ENCODE measurements at regions not wholly inside any gene's neighbourhood (a gene's known extent, or its start where the extent isn't known, plus 50 kb on each side); places are given as distances from the start of the nearest gene placed in this dataset.

- in situ Hi-C loops (cut with MboI; ENCODE audit: low sequenced_read_pairs, unreplicated experiment): no loop called here
- no peak for DNase-seq (ENCODE audit: low spot score)
- TF ChIP-seq, protein P1, sequence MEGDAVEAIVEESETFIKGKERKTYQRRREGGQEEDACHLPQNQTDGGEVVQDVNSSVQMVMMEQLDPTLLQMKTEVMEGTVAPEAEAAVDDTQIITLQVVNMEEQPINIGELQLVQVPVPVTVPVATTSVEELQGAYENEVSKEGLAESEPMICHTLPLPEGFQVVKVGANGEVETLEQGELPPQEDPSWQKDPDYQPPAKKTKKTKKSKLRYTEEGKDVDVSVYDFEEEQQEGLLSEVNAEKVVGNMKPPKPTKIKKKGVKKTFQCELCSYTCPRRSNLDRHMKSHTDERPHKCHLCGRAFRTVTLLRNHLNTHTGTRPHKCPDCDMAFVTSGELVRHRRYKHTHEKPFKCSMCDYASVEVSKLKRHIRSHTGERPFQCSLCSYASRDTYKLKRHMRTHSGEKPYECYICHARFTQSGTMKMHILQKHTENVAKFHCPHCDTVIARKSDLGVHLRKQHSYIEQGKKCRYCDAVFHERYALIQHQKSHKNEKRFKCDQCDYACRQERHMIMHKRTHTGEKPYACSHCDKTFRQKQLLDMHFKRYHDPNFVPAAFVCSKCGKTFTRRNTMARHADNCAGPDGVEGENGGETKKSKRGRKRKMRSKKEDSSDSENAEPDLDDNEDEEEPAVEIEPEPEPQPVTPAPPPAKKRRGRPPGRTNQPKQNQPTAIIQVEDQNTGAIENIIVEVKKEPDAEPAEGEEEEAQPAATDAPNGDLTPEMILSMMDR (IDR thresholded peaks at IDR 0.05; ENCODE audit: borderline replicate concordance, control extremely low read depth, extremely low read depth, insufficient read depth, missing control alignments): no peak
Observed at GRCh38 chr5:6914347-6914746, 201.1 kb downstream of the TENT4A start.

DNA sequence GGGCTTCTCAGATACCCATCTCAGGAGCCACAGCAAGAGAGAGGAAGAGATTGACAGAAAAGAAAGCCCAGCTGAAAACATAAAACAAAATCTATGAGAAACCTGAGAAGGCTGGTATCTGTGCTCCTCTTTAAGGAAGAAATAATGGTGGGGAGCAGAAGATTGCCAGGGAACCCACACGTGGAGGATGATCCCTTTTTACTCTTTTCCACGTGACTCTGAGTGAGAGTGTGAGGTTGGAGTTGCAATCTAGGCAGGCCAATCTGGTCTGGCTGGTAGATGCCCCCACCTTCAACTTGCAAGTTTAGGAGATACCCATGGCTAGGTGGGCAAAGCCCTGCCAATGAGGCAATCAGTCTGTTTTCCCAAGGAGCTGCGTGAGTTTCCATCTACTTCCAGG lies 202.3 kb downstream of the TENT4A start:
- TF ChIP-seq, protein P1 (IDR thresholded peaks at IDR 0.05; ENCODE audit: borderline replicate concordance, control extremely low read depth, extremely low read depth, insufficient read depth, missing control alignments): no peak
- in situ Hi-C loops (cut with MboI; ENCODE audit: low sequenced_read_pairs, unreplicated experiment): no loop called here
- DNase-seq (ENCODE audit: low spot score): no peak

- TF ChIP-seq, protein P1 (IDR thresholded peaks at IDR 0.05; ENCODE audit: borderline replicate concordance, control extremely low read depth, extremely low read depth, insufficient read depth, missing control alignments): no peak
- in situ Hi-C loops (cut with MboI; ENCODE audit: low sequenced_read_pairs, unreplicated experiment): no loop called here
- DNase-seq (ENCODE audit: low spot score): no peak
Observed at GRCh38 chr5:6918255-6918654, 205.0 kb downstream of the TENT4A start.

GRCh38 chr5:6920628-6921256 lies 207.5 kb downstream of the TENT4A start:
- in situ Hi-C loops (cut with MboI; ENCODE audit: low sequenced_read_pairs, unreplicated experiment): no loop called here
- no peak for DNase-seq (ENCODE audit: low spot score)
- TF ChIP-seq, protein P1 (IDR thresholded peaks at IDR 0.05; ENCODE audit: borderline replicate concordance, control extremely low read depth, extremely low read depth, insufficient read depth, missing control alignments): no peak

DNA sequence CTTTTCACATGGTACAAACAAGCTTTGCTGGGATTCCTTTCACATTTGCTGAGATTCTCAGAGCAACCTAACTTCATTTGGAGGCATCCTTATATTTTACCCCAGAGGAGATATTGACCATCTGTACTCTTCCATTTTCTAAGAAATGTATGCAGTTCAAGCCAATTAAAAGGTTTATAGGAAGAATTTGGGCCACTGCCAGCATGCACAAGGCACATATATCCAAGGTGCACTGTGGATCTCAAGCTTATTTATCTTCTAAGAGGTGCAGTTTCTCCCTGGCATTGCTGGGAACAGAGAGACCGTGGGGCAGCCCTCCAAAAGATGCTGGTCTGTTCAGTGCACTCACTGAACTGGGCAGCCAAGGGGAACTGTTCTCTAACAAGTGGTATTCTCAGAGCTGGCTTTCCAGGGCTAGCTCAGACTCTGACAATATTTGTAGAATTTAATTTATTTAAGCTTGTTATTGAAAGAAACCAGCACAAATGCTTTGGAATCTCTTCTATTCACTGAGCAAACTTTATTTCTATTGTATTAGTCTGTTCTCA lies 213.3 kb downstream of the TENT4A start:
- in situ Hi-C loops (cut with MboI; ENCODE audit: low sequenced_read_pairs, unreplicated experiment): no loop called here
- DNase-seq (ENCODE audit: low spot score): no peak
- TF ChIP-seq, protein P1 (IDR thresholded peaks at IDR 0.05; ENCODE audit: borderline replicate concordance, control extremely low read depth, extremely low read depth, insufficient read depth, missing control alignments): no peak

DNA sequence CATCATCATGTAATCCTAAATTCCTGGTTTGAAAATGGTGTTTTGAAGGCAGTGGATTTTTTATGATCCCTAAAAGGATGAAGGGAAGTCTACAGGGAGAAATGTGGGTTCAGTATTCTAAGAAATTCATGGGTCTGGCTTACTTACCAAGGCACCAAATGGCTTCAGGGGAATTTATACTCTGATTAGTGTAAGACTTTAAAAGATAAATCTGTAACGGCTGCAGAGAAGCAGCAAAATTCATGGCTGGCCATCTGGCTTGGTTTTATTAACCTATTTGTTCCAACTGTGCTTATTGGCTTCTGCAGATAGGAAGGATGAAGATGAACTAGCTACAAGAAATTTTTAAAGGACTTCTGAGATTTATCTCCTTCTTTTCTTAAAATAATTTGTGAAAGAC lies 222.8 kb downstream of the TENT4A start:
- in situ Hi-C loops (cut with MboI; ENCODE audit: low sequenced_read_pairs, unreplicated experiment): no loop called here
- TF ChIP-seq, protein P1 (IDR thresholded peaks at IDR 0.05; ENCODE audit: borderline replicate concordance, control extremely low read depth, extremely low read depth, insufficient read depth, missing control alignments): no peak

More for the DNA sequence above, 222.8 kb downstream of the TENT4A start:
- no peak for DNase-seq (ENCODE audit: low spot score)

Data from GM13976 (cell line).